ENCODE measurements at regions not wholly inside any gene's neighbourhood (a gene's known extent, or its start where the extent isn't known, plus 50 kb on each side); places are given as distances from the start of the nearest gene placed in this dataset.

- no peaks in the 10 kb centered on the region for H3K36me3 ChIP-seq
- no peak overlapping the region for H3K4me3 ChIP-seq
- H3K27ac ChIP-seq: no peak overlapping the region
- no peak for DNase-seq (ENCODE audit: low spot score)
- H3K27me3 ChIP-seq (replicated peaks; ENCODE audit: insufficient read depth): no peaks in the 10 kb centered on the region
- intact Hi-C loops (cut with DNase I): no loop called here
- no peaks in the 10 kb centered on the region for H3K9me3 ChIP-seq
- no peaks in the 10 kb centered on the region for H3K4me1 ChIP-seq (replicated peaks)
- TF ChIP-seq POLR2A (IDR thresholded peaks at IDR 0.05) (no peak), CTCF (IDR thresholded peaks at IDR 0.05) (no peak), POLR2AphosphoS5 (IDR thresholded peaks at IDR 0.05) (no peak)
- WGBS: 88% methylated on average over 2 of the region's 2 CpGs
Measured at GRCh38 chr3:144444061-144444460, 472.4 kb downstream of the DIPK2A start.

- intact Hi-C loops (cut with DNase I): no loop called here
Measured at GRCh38 chr3:144444546-144444945, 472.9 kb downstream of the DIPK2A start.

GRCh38 chr3:144455841-144456440 is 484.3 kb downstream of the DIPK2A start:
- TF ChIP-seq POLR2AphosphoS5 (IDR thresholded peaks at IDR 0.05) (no peak), CTCF (IDR thresholded peaks at IDR 0.05) (no peak)
- H3K4me3 ChIP-seq: no peak overlapping the region
- no peaks in the 10 kb centered on the region for H3K36me3 ChIP-seq
- DNase-seq (ENCODE audit: low spot score): no peak
- H3K27me3 ChIP-seq (replicated peaks; ENCODE audit: insufficient read depth): no peaks in the 10 kb centered on the region
- WGBS: 70% methylated on average over 5 of the region's 5 CpGs
- intact Hi-C loops (cut with DNase I): no loop called here
- H3K27ac ChIP-seq: no peak overlapping the region
- H3K4me1 ChIP-seq (replicated peaks): no peaks in the 10 kb centered on the region
- H3K9me3 ChIP-seq: no peaks in the 10 kb centered on the region

More at GRCh38 chr3:144444546-144444945, 472.9 kb downstream of the DIPK2A start:
- H3K4me1 ChIP-seq (replicated peaks): no peaks in the 10 kb centered on the region
- DNase-seq (ENCODE audit: low spot score): no peak
- no peaks in the 10 kb centered on the region for H3K27me3 ChIP-seq (replicated peaks; ENCODE audit: insufficient read depth)
- H3K27ac ChIP-seq: no peak overlapping the region
- H3K36me3 ChIP-seq: no peaks in the 10 kb centered on the region
- TF ChIP-seq CTCF (IDR thresholded peaks at IDR 0.05) (no peak), POLR2A (IDR thresholded peaks at IDR 0.05) (no peak), POLR2AphosphoS5 (IDR thresholded peaks at IDR 0.05) (no peak)
- 87% methylated on average over 4 of the region's 4 CpGs for WGBS
- H3K4me3 ChIP-seq: no peak overlapping the region
- no peaks in the 10 kb centered on the region for H3K9me3 ChIP-seq

- Histone ChIP-seq H3K36me3 (no peaks in the 10 kb centered on the region), H3K9me3 (no peaks in the 10 kb centered on the region), H3K27me3 (replicated peaks; ENCODE audit: insufficient read depth) (no peaks in the 10 kb centered on the region), H3K4me3 (no peak overlapping the region), H3K27ac (no peak overlapping the region), H3K4me1 (replicated peaks) (no peaks in the 10 kb centered on the region)
- TF ChIP-seq POLR2A (IDR thresholded peaks at IDR 0.05): no peak
- TF ChIP-seq POLR2AphosphoS5 (IDR thresholded peaks at IDR 0.05): no peak
- TF ChIP-seq CTCF (IDR thresholded peaks at IDR 0.05): no peak
- intact Hi-C loops (cut with DNase I): no loop called here
- no peak for DNase-seq (ENCODE audit: low spot score)
Measured at GRCh38 chr3:144457758-144458157, 486.1 kb downstream of the DIPK2A start.

GRCh38 chr3:144458283-144458682 is 486.7 kb downstream of the DIPK2A start:
- H3K27ac ChIP-seq: no peak overlapping the region
- no peaks in the 10 kb centered on the region for H3K27me3 ChIP-seq (replicated peaks; ENCODE audit: insufficient read depth)
- DNase-seq (ENCODE audit: low spot score): no peak
- intact Hi-C loops (cut with DNase I): no loop called here
- H3K9me3 ChIP-seq: no peaks in the 10 kb centered on the region
- H3K4me1 ChIP-seq (replicated peaks): no peaks in the 10 kb centered on the region
- no peaks in the 10 kb centered on the region for H3K36me3 ChIP-seq
- TF ChIP-seq POLR2A (IDR thresholded peaks at IDR 0.05): no peak
- WGBS: 96% methylated on average over 2 of the region's 2 CpGs
- no peak overlapping the region for H3K4me3 ChIP-seq
